ENCODE measurements at regions not wholly inside any gene's neighbourhood (a gene's known extent, or its start where the extent isn't known, plus 50 kb on each side); places are given as distances from the start of the nearest gene placed in this dataset. TPM values are rescaled to one million over a fixed set of nuclear protein-coding genes. Genes with fewer than 3 reads are reported as not detected.

DNA sequence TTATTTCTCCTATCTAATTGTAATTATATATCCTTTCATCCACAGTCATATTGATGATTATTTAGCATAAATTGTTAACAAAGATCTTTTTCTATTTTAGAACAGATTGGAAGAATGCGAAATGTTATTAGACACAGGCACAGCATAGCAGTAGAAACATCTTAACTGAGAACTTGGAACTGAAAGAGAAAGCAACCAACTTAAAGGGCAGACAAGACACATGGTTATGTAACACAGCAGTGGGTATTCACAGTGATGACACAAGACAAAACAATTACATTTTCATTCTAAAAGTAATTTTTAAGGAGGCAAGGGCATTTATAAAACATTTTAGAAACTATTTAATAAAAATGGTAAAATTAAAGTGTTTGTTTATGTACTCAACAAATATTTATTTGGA, 57.7 kb upstream of the MEF2C start:
- Histone ChIP-seq H3K9me3 (no peaks in the 10 kb centered on the region), H3K27me3 (no peaks in the 10 kb centered on the region), H3K4me3 (no peak overlapping the region), H3K4me1 (peaks cover 4% of the 10 kb centered on the region), H3K27ac (no peak overlapping the region), H3K36me3 (no peaks in the 10 kb centered on the region)
- no peak for TF ChIP-seq POLR2A (IDR thresholded peaks at IDR 0.05)
- no peak for TF ChIP-seq CTCF (IDR thresholded peaks at IDR 0.05)
- no peak for TF ChIP-seq POLR2AphosphoS5 (IDR thresholded peaks at IDR 0.05; ENCODE audit: insufficient read depth in 1 of 2, low read depth in 1 of 2)
- DNase-seq (ENCODE audit: extremely low spot score in 2 of 2): no peak
- intact Hi-C loops (cut with DNase I): no loop called here

- Histone ChIP-seq H3K9me3 (no peaks in the 10 kb centered on the region), H3K27me3 (no peaks in the 10 kb centered on the region), H3K27ac (no peak overlapping the region), H3K4me1 (peaks cover 4% of the 10 kb centered on the region), H3K36me3 (no peaks in the 10 kb centered on the region), H3K4me3 (no peak overlapping the region)
- intact Hi-C loops (cut with DNase I): no loop called here
- no peak for DNase-seq (ENCODE audit: extremely low spot score in 2 of 2)
- TF ChIP-seq CTCF (IDR thresholded peaks at IDR 0.05) (no peak), POLR2AphosphoS5 (IDR thresholded peaks at IDR 0.05; ENCODE audit: insufficient read depth in 1 of 2, low read depth in 1 of 2) (no peak), POLR2A (IDR thresholded peaks at IDR 0.05) (no peak)
Measured at GRCh38 chr5:88939300-88939699, 56.3 kb upstream of the MEF2C start.

- intact Hi-C loops (cut with DNase I): no loop called here
- no peak for DNase-seq (ENCODE audit: extremely low spot score in 2 of 2)
- no peak overlapping the region for H3K4me3 ChIP-seq
- H3K36me3 ChIP-seq: no peaks in the 10 kb centered on the region
- no peaks in the 10 kb centered on the region for H3K27me3 ChIP-seq
- H3K27ac ChIP-seq: no peak overlapping the region
- TF ChIP-seq CTCF (IDR thresholded peaks at IDR 0.05): no peak
- no peak for TF ChIP-seq POLR2AphosphoS5 (IDR thresholded peaks at IDR 0.05; ENCODE audit: insufficient read depth in 1 of 2, low read depth in 1 of 2)
- TF ChIP-seq POLR2A (IDR thresholded peaks at IDR 0.05): no peak
- H3K4me1 ChIP-seq: peaks cover 4% of the 10 kb centered on the region
- H3K9me3 ChIP-seq: no peaks in the 10 kb centered on the region
Measured at GRCh38 chr5:88938488-88938887, 55.5 kb upstream of the MEF2C start.

DNA sequence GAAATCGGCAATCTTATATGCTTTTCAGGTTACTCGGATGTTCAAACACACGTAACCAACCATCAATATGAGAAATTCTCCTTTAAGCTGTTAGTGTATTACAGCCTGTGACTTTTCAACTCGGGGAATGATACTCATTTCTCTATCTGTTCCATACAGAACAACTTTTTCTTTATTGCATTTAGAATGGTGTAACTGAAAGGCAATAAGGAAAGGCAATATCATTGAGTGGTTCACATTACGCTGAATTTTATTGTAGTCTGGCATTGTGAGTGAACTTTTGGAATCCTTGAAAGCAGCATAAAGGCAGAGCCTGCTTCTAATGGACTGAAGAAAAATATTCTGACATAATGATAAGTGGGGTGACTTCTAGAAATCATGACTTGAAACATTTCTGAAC, 54.4 kb upstream of the MEF2C start:
- DNase-seq (ENCODE audit: extremely low spot score in 2 of 2): no peak
- peaks cover 4% of the 10 kb centered on the region for H3K4me1 ChIP-seq
- TF ChIP-seq CTCF (IDR thresholded peaks at IDR 0.05): no peak
- no peak for TF ChIP-seq POLR2AphosphoS5 (IDR thresholded peaks at IDR 0.05; ENCODE audit: insufficient read depth in 1 of 2, low read depth in 1 of 2)
- no peak for TF ChIP-seq POLR2A (IDR thresholded peaks at IDR 0.05)

GRCh38 chr5:88934439-88934838, 51.5 kb upstream of the MEF2C start:
- H3K27me3 ChIP-seq: no peaks in the 10 kb centered on the region
- DNase-seq (ENCODE audit: extremely low spot score in 2 of 2): no peak
- H3K9me3 ChIP-seq: no peaks in the 10 kb centered on the region
- intact Hi-C loops (cut with DNase I): no loop called here
- no peak overlapping the region for H3K27ac ChIP-seq
- H3K4me1 ChIP-seq: no peaks in the 10 kb centered on the region
- no peak overlapping the region for H3K4me3 ChIP-seq
- no peaks in the 10 kb centered on the region for H3K36me3 ChIP-seq
- TF ChIP-seq CTCF (IDR thresholded peaks at IDR 0.05): no peak
- TF ChIP-seq POLR2A (IDR thresholded peaks at IDR 0.05): no peak
- TF ChIP-seq POLR2AphosphoS5 (IDR thresholded peaks at IDR 0.05; ENCODE audit: insufficient read depth in 1 of 2, low read depth in 1 of 2): no peak

More for the DNA sequence above, 54.4 kb upstream of the MEF2C start:
- Histone ChIP-seq H3K36me3 (no peaks in the 10 kb centered on the region), H3K4me3 (no peak overlapping the region), H3K9me3 (no peaks in the 10 kb centered on the region), H3K27me3 (no peaks in the 10 kb centered on the region), H3K27ac (no peak overlapping the region)
- intact Hi-C loops (cut with DNase I): no loop called here

Small RNAs in the stretch of these regions (microRNA-seq; reads per million reads assigned to microRNA genes)
- gene MIR3660 (ENCODE audit: borderline number of aligned reads, borderline replicate concordance): not detected

Small RNAs in the stretch of these regions (small RNA-seq; reads per million reads assigned to genes)
- gene MIR3660: not detected
